ENCODE measurements at regions not wholly inside any gene's neighbourhood (a gene's known extent, or its start where the extent isn't known, plus 50 kb on each side); places are given as distances from the start of the nearest gene placed in this dataset.

GRCh38 chr1:213776969-213777368 is 210.8 kb upstream of the PROX1 start:
- no peak for TF ChIP-seq CTCF (IDR thresholded peaks at IDR 0.05)
- TF ChIP-seq POLR2A (IDR thresholded peaks at IDR 0.05): no peak
- TF ChIP-seq POLR2AphosphoS5 (IDR thresholded peaks at IDR 0.05; ENCODE audit: insufficient read depth in 1 of 2, low read depth in 1 of 2): no peak
